Upper lobe of left lung (tissue), 4 donors: ENCODE measurements at regions not wholly inside any gene's neighbourhood (a gene's known extent, or its start where the extent isn't known, plus 50 kb on each side); places are given as distances from the start of the nearest gene placed in this dataset.

Source experiments
- EP300 ChIP-seq, 4 donors: sonication (generic); formaldehyde crosslinking; IDR thresholded peaks; one replicate each; pipeline ENCODE4 v1.5.1; 2017; ENCODE audit warnings: antibody characterized with exemption in 4 of 4, control low read depth in 2 of 4
- POLR2A ChIP-seq, 4 donors: fragments of 450-650 bp; IDR thresholded peaks; one replicate each; pipeline ENCODE4 v1.5.1; 2016 to 2017; ENCODE audit warnings: antibody characterized with exemption in 4 of 4, mild to moderate bottlenecking in 2 of 4
- POLR2AphosphoS5 ChIP-seq, 2 donors: sonication (generic); formaldehyde crosslinking; IDR thresholded peaks; one replicate each; pipeline ENCODE4 v1.5.1; 2017; ENCODE audit warnings: antibody characterized with exemption in 2 of 2
- TF ChIP-seq, protein P1 (sequence below), 6 experiments: fragments of 450-650 bp in 4 of 6; fragments of 200-600 bp in 2 of 6; sonication (generic) in 2 of 6; IDR thresholded peaks; one replicate each; pipeline ENCODE4 v1.5.1; 2016 to 2019; ENCODE audit warnings: antibody characterized with exemption in 6 of 6

DNA sequence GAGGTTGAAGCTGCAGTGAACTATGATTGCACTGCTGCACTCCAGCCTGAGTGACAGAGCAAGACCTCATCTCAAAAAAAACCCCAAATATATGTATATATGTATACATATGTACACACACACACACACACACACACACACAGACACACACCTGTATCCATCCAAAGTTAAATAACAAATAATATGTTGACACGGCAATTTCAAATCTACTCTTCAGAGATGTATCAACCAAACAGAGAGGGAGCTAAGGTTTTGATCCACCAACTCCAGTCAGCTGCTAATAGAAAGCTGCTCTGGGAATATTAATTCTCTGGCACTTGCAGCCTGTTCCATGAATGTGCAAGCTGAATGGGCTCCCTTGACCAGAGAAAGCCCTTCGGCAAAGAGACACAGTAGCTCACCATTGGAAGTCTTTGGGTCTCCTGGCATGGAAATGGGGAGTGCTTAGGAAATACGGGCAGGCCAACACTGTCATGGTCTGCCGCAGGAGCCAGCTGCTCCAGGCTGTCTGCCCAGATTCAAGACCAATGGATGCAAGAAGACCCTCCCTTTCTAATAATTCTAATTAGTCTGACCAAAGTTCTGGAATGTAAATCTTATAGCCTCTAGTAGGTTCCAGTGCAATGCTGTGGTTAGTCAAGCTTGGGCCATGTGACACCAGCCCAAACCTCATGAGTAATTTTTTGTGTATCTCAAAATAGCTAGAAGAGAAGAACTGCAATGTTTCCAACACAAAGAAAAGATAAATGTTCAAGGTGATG lies 299.8 kb downstream of the KBTBD8 start:
- TF ChIP-seq, protein P1, sequence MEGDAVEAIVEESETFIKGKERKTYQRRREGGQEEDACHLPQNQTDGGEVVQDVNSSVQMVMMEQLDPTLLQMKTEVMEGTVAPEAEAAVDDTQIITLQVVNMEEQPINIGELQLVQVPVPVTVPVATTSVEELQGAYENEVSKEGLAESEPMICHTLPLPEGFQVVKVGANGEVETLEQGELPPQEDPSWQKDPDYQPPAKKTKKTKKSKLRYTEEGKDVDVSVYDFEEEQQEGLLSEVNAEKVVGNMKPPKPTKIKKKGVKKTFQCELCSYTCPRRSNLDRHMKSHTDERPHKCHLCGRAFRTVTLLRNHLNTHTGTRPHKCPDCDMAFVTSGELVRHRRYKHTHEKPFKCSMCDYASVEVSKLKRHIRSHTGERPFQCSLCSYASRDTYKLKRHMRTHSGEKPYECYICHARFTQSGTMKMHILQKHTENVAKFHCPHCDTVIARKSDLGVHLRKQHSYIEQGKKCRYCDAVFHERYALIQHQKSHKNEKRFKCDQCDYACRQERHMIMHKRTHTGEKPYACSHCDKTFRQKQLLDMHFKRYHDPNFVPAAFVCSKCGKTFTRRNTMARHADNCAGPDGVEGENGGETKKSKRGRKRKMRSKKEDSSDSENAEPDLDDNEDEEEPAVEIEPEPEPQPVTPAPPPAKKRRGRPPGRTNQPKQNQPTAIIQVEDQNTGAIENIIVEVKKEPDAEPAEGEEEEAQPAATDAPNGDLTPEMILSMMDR (IDR thresholded peaks at IDR 0.05), result no peak
- TF ChIP-seq POLR2A (IDR thresholded peaks at IDR 0.05) (no peak), POLR2AphosphoS5 (IDR thresholded peaks at IDR 0.05) (no peak), EP300 (IDR thresholded peaks at IDR 0.05) (no peak)
